GM12878 (cell line): ENCODE measurements at regions not wholly inside any gene's neighbourhood (a gene's known extent, or its start where the extent isn't known, plus 50 kb on each side); places are given as distances from the start of the nearest gene placed in this dataset.

ENCODE experiments used
- ATF7 ChIP-seq: fragments of 450-650 bp; IDR thresholded peaks from 2 replicates; pipeline ENCODE4 v1.6.1; 2016; ENCODE audit warnings: low read depth, mild to moderate bottlenecking
- BCLAF1 ChIP-seq: fragments of 450-650 bp; IDR thresholded peaks from 2 replicates; pipeline ENCODE4 v1.6.1; 2017; ENCODE audit warnings: antibody characterized with exemption, mild to moderate bottlenecking, moderate library complexity
- BHLHE40 ChIP-seq, 2 experiments: fragments of 450-650 bp in 1 of 2; IDR thresholded peaks; 2 replicates each; pipeline ENCODE4 v1.6.1; 2011 to 2017; ENCODE audit warnings: low read depth in 2 of 2, borderline replicate concordance in 1 of 2, improper control_type of control experiment in 1 of 2, low read length in 1 of 2, mild to moderate bottlenecking in 1 of 2
- CREB1 ChIP-seq: IDR thresholded peaks from 2 replicates; pipeline ENCODE4 v1.6.1; 2012; ENCODE audit warnings: low read depth, mild to moderate bottlenecking, inconsistent platforms
- DPF2 ChIP-seq: fragments of 450-650 bp; IDR thresholded peaks from 2 replicates; pipeline ENCODE4 v1.6.1; 2017; ENCODE audit warnings: mild to moderate bottlenecking
- E2F4 ChIP-seq: IDR thresholded peaks from 2 replicates; pipeline ENCODE4 v1.6.1; 2012; ENCODE audit warnings: low read depth, low read length, improper control_type of control experiment
- HCFC1 ChIP-seq: fragments of 150-350 bp; IDR thresholded peaks from 2 replicates; pipeline ENCODE4 v1.6.1; 2014; ENCODE audit warnings: low read length
- HDAC6 ChIP-seq: fragments of 200-600 bp; sonication (generic); IDR thresholded peaks from one replicate; pipeline ENCODE4 v1.8.0; 2017; ENCODE audit warnings: antibody characterized with exemption; ENCODE audit not compliant: unreplicated experiment
- HSF1 ChIP-seq: fragments of 150-350 bp; IDR thresholded peaks from 2 replicates; pipeline ENCODE4 v1.6.1; 2014; ENCODE audit warnings: mild to moderate bottlenecking, low read depth, low read length
- JUNB ChIP-seq: IDR thresholded peaks from 2 replicates; pipeline ENCODE4 v1.6.1; 2016; ENCODE audit warnings: antibody characterized with exemption, mild to moderate bottlenecking
- KDM1A ChIP-seq: fragments of 200-600 bp; sonication (generic); IDR thresholded peaks from 2 replicates; pipeline ENCODE4 v1.6.1; 2016; ENCODE audit warnings: borderline replicate concordance
- MAX ChIP-seq: IDR thresholded peaks from 2 replicates; pipeline ENCODE4 v1.6.1; 2012; ENCODE audit warnings: low read depth, low read length, improper control_type of control experiment
- NBN ChIP-seq: fragments of 450-650 bp; IDR thresholded peaks from 2 replicates; pipeline ENCODE4 v1.6.1; 2016
- NFYB ChIP-seq: IDR thresholded peaks from 2 replicates; pipeline ENCODE4 v1.6.1; 2011; ENCODE audit warnings: low read depth, mild to moderate bottlenecking, low read length, improper control_type of control experiment, moderate library complexity; ENCODE audit not compliant: insufficient read depth
- NKRF ChIP-seq: fragments of 450-650 bp; conservative IDR thresholded peaks from 2 replicates; pipeline ENCODE4 v1.6.1; 2017; ENCODE audit warnings: mild to moderate bottlenecking, moderate library complexity
- RAD51 ChIP-seq: fragments of 450-650 bp; IDR thresholded peaks from 2 replicates; pipeline ENCODE4 v1.6.1; 2016; ENCODE audit warnings: moderate library complexity, mild to moderate bottlenecking, inconsistent platforms
- RFX5 ChIP-seq: IDR thresholded peaks from 2 replicates; pipeline ENCODE4 v1.6.1; 2011; ENCODE audit warnings: low read depth, low read length, improper control_type of control experiment
- SKIL ChIP-seq: fragments of 450-650 bp; IDR thresholded peaks from 2 replicates; pipeline ENCODE4 v1.6.1; 2017; ENCODE audit warnings: mild to moderate bottlenecking, low read depth, inconsistent platforms; ENCODE audit not compliant: poor library complexity, severe bottlenecking
- SMAD1 ChIP-seq: fragments of 450-650 bp; IDR thresholded peaks from 2 replicates; pipeline ENCODE4 v1.6.1; 2018; ENCODE audit warnings: mild to moderate bottlenecking, low read depth; ENCODE audit not compliant: partially characterized antibody
- SMARCA5 ChIP-seq: fragments of 450-650 bp; IDR thresholded peaks from 2 replicates; pipeline ENCODE4 v1.6.1; 2017; ENCODE audit warnings: mild to moderate bottlenecking
- YBX1 ChIP-seq: fragments of 450-650 bp; IDR thresholded peaks from 2 replicates; pipeline ENCODE4 v1.6.1; 2016; ENCODE audit warnings: antibody characterized with exemption
- ZBED1 ChIP-seq: IDR thresholded peaks from 2 replicates; pipeline ENCODE4 v1.6.1; 2016; ENCODE audit warnings: borderline replicate concordance
- ZNF622 ChIP-seq: fragments of 450-650 bp; IDR thresholded peaks from 2 replicates; pipeline ENCODE4 v1.6.1; 2017; ENCODE audit warnings: mild to moderate bottlenecking, inconsistent platforms
- ZSCAN29 ChIP-seq: fragments of 450-650 bp; IDR thresholded peaks from 2 replicates; pipeline ENCODE4 v1.6.1; 2017; ENCODE audit warnings: mild to moderate bottlenecking, moderate library complexity

GRCh38 chr10:62726142-62726541 is 78.4 kb upstream of the ADO start (continued):
- TF ChIP-seq HDAC6 (no peak), RFX5 (no peak), HSF1 (no peak), ATF7 (peak; percentile 58), JUNB (peak; percentile 94), NKRF (no peak), SKIL (peak; percentile 75), KDM1A (no peak), CREB1 (peak; percentile 53; the same call in 1 of the 2 replicates), MAX (no peak), ZBED1 (peak; percentile 87; the same call in 1 of the 2 replicates), ZNF622 (no peak), ZSCAN29 (no peak), E2F4 (no peak), SMAD1 (no peak), BCLAF1 (no peak), HCFC1 (no peak), SMARCA5 (no peak), RAD51 (no peak), NBN (0 out of 2 replicates have a peak, but pooled peaks have one; percentile 49), BHLHE40 (IDR thresholded peaks at IDR 0.05; ENCODE audit: borderline replicate concordance in 1 of 2, low read depth in 2 of 2, low read length in 1 of 2) (peak; percentile 42 to 52; a peak in 2 of 4 replicates), YBX1 (no peak), NFYB (no peak), DPF2 (peak; percentile 87)
